ENCODE measurements at regions not wholly inside any gene's neighbourhood (a gene's known extent, or its start where the extent isn't known, plus 50 kb on each side); places are given as distances from the start of the nearest gene placed in this dataset.

DNA sequence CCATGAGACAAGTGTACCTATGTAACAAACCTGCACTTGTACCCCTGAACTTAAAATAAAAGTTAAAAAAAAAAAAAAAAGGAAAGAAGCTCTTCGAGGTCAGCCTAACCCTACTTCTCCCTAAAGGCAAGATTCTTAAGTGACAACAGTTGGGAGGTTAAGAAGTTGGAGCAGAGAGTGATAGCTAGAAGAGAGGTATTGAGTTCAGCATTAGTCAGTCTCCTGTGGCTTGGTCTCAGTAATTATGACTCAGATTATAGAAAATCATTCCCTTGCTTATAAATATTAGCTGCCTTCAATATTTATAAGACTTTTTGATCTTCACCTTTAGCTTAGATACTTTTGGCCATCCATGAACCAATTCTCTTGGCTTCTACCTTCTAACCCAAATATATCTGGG is 926.8 kb upstream of the SLC39A10 start:
- Histone ChIP-seq H3K9me3 (no peaks in the 10 kb centered on the region), H3K36me3 (no peaks in the 10 kb centered on the region), H3K4me3 (no peak overlapping the region), H3K27me3 (no peaks in the 10 kb centered on the region), H3K4me1 (no peaks in the 10 kb centered on the region), H3K27ac (no peak overlapping the region)
- intact Hi-C loops (cut with DNase I): no loop called here
- DNase-seq: no peak
- 71% methylated on average over 1 of the region's 1 CpG for WGBS, 2 donors
- TF ChIP-seq, protein P1, sequence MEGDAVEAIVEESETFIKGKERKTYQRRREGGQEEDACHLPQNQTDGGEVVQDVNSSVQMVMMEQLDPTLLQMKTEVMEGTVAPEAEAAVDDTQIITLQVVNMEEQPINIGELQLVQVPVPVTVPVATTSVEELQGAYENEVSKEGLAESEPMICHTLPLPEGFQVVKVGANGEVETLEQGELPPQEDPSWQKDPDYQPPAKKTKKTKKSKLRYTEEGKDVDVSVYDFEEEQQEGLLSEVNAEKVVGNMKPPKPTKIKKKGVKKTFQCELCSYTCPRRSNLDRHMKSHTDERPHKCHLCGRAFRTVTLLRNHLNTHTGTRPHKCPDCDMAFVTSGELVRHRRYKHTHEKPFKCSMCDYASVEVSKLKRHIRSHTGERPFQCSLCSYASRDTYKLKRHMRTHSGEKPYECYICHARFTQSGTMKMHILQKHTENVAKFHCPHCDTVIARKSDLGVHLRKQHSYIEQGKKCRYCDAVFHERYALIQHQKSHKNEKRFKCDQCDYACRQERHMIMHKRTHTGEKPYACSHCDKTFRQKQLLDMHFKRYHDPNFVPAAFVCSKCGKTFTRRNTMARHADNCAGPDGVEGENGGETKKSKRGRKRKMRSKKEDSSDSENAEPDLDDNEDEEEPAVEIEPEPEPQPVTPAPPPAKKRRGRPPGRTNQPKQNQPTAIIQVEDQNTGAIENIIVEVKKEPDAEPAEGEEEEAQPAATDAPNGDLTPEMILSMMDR (IDR thresholded peaks at IDR 0.05): no peak
- TF ChIP-seq EP300 (IDR thresholded peaks at IDR 0.05) (no peak), POLR2A (IDR thresholded peaks at IDR 0.05) (no peak), POLR2AphosphoS5 (IDR thresholded peaks at IDR 0.05) (no peak)

DNA sequence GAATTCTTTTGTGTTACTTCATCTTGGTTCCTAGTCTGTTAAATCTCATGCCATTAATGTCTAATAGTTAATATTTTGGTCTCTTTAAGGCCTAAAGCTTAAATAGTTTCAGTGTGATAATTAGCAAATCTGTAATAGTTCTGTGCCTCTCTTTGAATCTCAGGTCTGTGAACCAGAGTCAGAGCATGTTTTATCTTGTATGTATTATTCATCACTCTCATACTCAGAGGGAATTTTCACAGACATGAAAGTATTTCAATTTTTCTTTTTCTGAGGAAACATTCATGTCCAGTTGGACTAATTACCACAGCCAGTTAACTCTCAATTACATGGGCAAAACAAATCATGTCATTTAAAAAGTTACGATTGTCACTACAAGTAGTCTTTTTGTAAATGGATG is 931.9 kb upstream of the SLC39A10 start:
- H3K27ac ChIP-seq: no peak overlapping the region
- WGBS, 2 donors: 83 to 89% methylated on average over 1 of the region's 1 CpG

DNA sequence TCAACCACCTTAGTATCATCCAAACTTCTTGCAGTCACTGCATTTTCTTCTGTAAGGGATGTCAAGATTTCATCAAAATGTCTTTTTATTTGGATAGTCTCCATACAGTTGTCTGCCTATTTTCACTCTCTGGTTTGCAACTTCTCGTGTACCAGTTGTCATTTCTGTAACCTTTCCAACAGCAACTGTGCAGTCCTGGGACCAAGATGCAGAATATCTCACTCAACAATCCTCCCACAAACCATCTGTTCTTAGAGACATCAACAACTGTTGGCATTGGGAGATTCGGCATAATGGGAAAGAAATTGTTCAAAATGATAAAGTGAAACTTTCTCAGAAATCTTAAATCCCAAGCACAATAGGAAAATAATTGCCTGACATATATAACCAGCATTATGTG is 933.6 kb upstream of the SLC39A10 start:
- no peaks in the 10 kb centered on the region for H3K27me3 ChIP-seq
- no peaks in the 10 kb centered on the region for H3K36me3 ChIP-seq
- no peak overlapping the region for H3K27ac ChIP-seq
- H3K4me3 ChIP-seq: no peak overlapping the region
- no peaks in the 10 kb centered on the region for H3K4me1 ChIP-seq
- intact Hi-C loops (cut with DNase I): no loop called here
- H3K9me3 ChIP-seq: no peaks in the 10 kb centered on the region
- TF ChIP-seq, protein P1 (IDR thresholded peaks at IDR 0.05): no peak
- TF ChIP-seq POLR2A (IDR thresholded peaks at IDR 0.05) (no peak), POLR2AphosphoS5 (IDR thresholded peaks at IDR 0.05) (no peak), EP300 (IDR thresholded peaks at IDR 0.05) (no peak)
- DNase-seq: no peak
- WGBS, 2 donors: 74 to 83% methylated on average over 2 of the region's 2 CpGs

More for the DNA sequence above, 931.9 kb upstream of the SLC39A10 start:
- no peaks in the 10 kb centered on the region for H3K36me3 ChIP-seq
- no peaks in the 10 kb centered on the region for H3K27me3 ChIP-seq
- no peak for TF ChIP-seq POLR2A (IDR thresholded peaks at IDR 0.05)
- TF ChIP-seq, protein P1 (IDR thresholded peaks at IDR 0.05): no peak
- TF ChIP-seq POLR2AphosphoS5 (IDR thresholded peaks at IDR 0.05): no peak
- TF ChIP-seq EP300 (IDR thresholded peaks at IDR 0.05): no peak
- DNase-seq: no peak
- no peak overlapping the region for H3K4me3 ChIP-seq
- intact Hi-C loops (cut with DNase I): no loop called here
- H3K4me1 ChIP-seq: no peaks in the 10 kb centered on the region
- H3K9me3 ChIP-seq: no peaks in the 10 kb centered on the region

DNA sequence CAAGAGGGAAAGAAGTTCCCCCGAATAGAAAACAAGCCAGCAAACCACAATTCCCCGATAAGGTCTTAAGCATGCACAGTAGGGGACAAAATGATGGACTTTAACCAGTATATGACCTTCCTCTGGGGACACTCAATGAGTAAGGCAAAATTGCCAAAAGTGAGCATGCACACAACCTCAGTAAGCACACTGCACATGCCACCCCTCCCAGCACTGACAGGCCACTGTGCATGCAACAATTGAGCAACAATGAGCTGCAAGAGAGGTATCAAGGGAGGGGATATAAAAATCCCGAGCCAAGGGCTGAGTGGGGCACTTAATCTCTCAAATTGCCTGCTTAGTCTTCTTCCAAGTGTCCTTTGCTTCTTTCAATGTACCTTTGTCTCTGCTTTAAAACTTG is 935.8 kb upstream of the SLC39A10 start:
- Histone ChIP-seq H3K36me3 (no peaks in the 10 kb centered on the region), H3K9me3 (no peaks in the 10 kb centered on the region), H3K27me3 (no peaks in the 10 kb centered on the region), H3K27ac (no peak overlapping the region), H3K4me3 (no peak overlapping the region), H3K4me1 (no peaks in the 10 kb centered on the region)
- 68 to 79% methylated on average over 3 of the region's 3 CpGs for WGBS, 2 donors
- TF ChIP-seq, protein P1 (IDR thresholded peaks at IDR 0.05): no peak
- TF ChIP-seq EP300 (IDR thresholded peaks at IDR 0.05) (no peak), POLR2A (IDR thresholded peaks at IDR 0.05) (no peak), POLR2AphosphoS5 (IDR thresholded peaks at IDR 0.05) (no peak)
- DNase-seq: no peak
- intact Hi-C loops (cut with DNase I): no loop called here

DNA sequence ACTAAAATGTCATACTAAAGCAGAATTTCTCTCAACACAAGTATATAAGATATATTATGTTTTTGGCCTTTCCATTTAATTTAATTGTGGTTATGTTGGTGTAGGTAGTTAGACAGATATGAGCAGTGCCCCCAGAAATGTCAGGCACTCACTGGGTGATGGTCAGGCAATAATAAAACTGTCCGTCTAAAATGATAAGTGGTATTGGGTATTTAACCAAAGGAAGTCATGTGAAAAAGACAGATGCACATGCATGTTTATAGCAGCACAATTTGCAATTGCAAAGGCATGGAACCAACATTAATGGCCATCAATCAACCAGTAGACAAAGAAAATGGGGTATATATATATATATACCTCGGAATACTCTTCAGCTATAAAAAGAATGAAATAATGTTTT is 936.6 kb upstream of the SLC39A10 start:
- DNase-seq: no peak
- no peaks in the 10 kb centered on the region for H3K36me3 ChIP-seq
- WGBS, 2 donors: 85 to 86% methylated on average over 2 of the region's 2 CpGs
- no peak for TF ChIP-seq POLR2A (IDR thresholded peaks at IDR 0.05)
- TF ChIP-seq POLR2AphosphoS5 (IDR thresholded peaks at IDR 0.05): no peak
- TF ChIP-seq, protein P1 (IDR thresholded peaks at IDR 0.05): no peak
- TF ChIP-seq EP300 (IDR thresholded peaks at IDR 0.05): no peak
- no peak overlapping the region for H3K27ac ChIP-seq
- H3K4me3 ChIP-seq: no peak overlapping the region
- no peaks in the 10 kb centered on the region for H3K9me3 ChIP-seq
- no peaks in the 10 kb centered on the region for H3K4me1 ChIP-seq
- no peaks in the 10 kb centered on the region for H3K27me3 ChIP-seq
- intact Hi-C loops (cut with DNase I): no loop called here

Data from sigmoid colon (tissue), 6 donors.